Body of pancreas (tissue), 4 donors: ENCODE measurements at regions not wholly inside any gene's neighbourhood (a gene's known extent, or its start where the extent isn't known, plus 50 kb on each side); places are given as distances from the start of the nearest gene placed in this dataset.

Experiments used
- CTCF ChIP-seq, 7 experiments: fragments of 450-650 bp in 4 of 7; fragments of 200-600 bp in 3 of 7; sonication (generic) in 3 of 7; IDR thresholded peaks; one replicate each; pipeline ENCODE4 v1.5.1; 2016 to 2019; ENCODE audit warnings: antibody characterized with exemption in 7 of 7
- POLR2A ChIP-seq, 3 donors: fragments of 450-650 bp; IDR thresholded peaks; one replicate each; pipeline ENCODE4 v1.6.1; 2016; ENCODE audit warnings: antibody characterized with exemption in 3 of 3, mild to moderate bottlenecking in 2 of 3

- TF ChIP-seq CTCF (IDR thresholded peaks at IDR 0.05) (no peak), POLR2A (IDR thresholded peaks at IDR 0.05) (no peak)
Observed at GRCh38 chr9:85451680-85452079, 290.1 kb downstream of the AGTPBP1 start.
